ENCODE measurements at regions not wholly inside any gene's neighbourhood (a gene's known extent, or its start where the extent isn't known, plus 50 kb on each side); places are given as distances from the start of the nearest gene placed in this dataset.

DNA sequence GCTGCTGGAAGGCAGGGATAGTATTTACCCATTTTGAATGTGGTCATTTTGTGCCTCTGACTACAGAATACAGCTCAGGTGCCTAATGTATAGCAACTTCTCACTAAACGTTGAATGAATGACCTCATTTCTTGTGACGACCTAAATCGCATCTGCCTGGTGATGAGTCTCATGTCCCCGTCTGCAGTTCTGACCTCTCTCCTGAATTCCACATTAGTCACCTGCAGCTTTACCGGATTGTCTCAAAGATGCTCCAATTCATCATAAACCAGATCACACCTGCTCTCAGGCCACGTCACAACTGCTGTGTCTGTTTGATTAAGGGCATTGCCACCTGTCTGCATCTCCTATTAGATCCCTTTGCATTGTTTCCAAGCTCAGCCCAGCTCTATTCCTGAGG, 133.6 kb upstream of the MYT1L start (continued):
- no peak for TF ChIP-seq CSRNP3 (CRISPR knock-in tag; IDR thresholded peaks at IDR 0.05)
- TF ChIP-seq ESRRG (CRISPR knock-in tag; IDR thresholded peaks at IDR 0.05) = no peak
- TF ChIP-seq PPARA (CRISPR knock-in tag; IDR thresholded peaks at IDR 0.05; ENCODE audit: borderline replicate concordance) = no peak

GRCh38 chr2:2464094-2464493, 133.0 kb upstream of the MYT1L start:
- no peak; the same call in 2 of the 3 replicates for ATAC-seq
- TF ChIP-seq ESRRG (CRISPR knock-in tag; IDR thresholded peaks at IDR 0.05) (no peak), SNAI2 (CRISPR knock-in tag; IDR thresholded peaks at IDR 0.05) (no peak), CSDC2 (CRISPR knock-in tag; IDR thresholded peaks at IDR 0.05) (no peak), OSR1 (CRISPR knock-in tag; IDR thresholded peaks at IDR 0.05) (no peak), TCF4 (CRISPR knock-in tag; IDR thresholded peaks at IDR 0.05; ENCODE audit: borderline replicate concordance) (no peak), CSRNP3 (CRISPR knock-in tag; IDR thresholded peaks at IDR 0.05) (no peak), ISL1 (CRISPR knock-in tag; IDR thresholded peaks at IDR 0.05) (no peak)
- TF ChIP-seq, protein P1, sequence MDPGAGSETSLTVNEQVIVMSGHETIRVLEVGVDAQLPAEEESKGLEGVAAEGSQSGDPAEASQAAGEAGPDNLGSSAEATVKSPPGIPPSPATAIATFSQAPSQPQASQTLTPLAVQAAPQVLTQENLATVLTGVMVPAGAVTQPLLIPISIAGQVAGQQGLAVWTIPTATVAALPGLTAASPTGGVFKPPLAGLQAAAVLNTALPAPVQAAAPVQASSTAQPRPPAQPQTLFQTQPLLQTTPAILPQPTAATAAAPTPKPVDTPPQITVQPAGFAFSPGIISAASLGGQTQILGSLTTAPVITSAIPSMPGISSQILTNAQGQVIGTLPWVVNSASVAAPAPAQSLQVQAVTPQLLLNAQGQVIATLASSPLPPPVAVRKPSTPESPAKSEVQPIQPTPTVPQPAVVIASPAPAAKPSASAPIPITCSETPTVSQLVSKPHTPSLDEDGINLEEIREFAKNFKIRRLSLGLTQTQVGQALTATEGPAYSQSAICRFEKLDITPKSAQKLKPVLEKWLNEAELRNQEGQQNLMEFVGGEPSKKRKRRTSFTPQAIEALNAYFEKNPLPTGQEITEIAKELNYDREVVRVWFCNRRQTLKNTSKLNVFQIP (CRISPR knock-in tag; IDR thresholded peaks at IDR 0.05; ENCODE audit: borderline replicate concordance, low read depth) = no peak

- ATAC-seq = no peak
Observed at GRCh38 chr2:2456721-2457120, 125.6 kb upstream of the MYT1L start.

DNA sequence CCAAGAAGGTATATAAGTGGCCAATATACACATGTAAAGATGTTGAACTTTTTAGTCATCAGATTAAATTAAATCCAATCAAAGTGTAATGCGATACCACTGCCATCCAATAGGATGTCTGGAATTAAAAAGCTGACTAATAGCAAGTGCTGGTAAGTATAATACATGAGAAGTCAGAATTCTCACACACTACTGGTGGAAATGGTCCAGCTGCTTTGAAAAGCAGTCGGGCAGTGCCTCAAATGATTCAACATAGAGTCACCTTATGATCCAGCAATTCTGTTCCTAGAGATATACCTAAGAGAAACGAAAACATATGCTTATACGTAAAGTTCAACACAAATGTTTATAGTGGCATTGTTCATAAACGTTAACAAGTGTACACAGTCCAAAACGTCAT, 124.1 kb upstream of the MYT1L start:
- TF ChIP-seq, protein P1 (CRISPR knock-in tag; IDR thresholded peaks at IDR 0.05; ENCODE audit: borderline replicate concordance, low read depth) = no peak
- TF ChIP-seq CSDC2 (CRISPR knock-in tag; IDR thresholded peaks at IDR 0.05) = no peak
- no peak for TF ChIP-seq ESRRG (CRISPR knock-in tag; IDR thresholded peaks at IDR 0.05)
- TF ChIP-seq ZC3H10 (CRISPR knock-in tag; IDR thresholded peaks at IDR 0.05) = no peak
- ATAC-seq = no peak

More at GRCh38 chr2:2456721-2457120, 125.6 kb upstream of the MYT1L start:
- TF ChIP-seq ISL1 (CRISPR knock-in tag; IDR thresholded peaks at IDR 0.05) = no peak
- TF ChIP-seq, protein P2, sequence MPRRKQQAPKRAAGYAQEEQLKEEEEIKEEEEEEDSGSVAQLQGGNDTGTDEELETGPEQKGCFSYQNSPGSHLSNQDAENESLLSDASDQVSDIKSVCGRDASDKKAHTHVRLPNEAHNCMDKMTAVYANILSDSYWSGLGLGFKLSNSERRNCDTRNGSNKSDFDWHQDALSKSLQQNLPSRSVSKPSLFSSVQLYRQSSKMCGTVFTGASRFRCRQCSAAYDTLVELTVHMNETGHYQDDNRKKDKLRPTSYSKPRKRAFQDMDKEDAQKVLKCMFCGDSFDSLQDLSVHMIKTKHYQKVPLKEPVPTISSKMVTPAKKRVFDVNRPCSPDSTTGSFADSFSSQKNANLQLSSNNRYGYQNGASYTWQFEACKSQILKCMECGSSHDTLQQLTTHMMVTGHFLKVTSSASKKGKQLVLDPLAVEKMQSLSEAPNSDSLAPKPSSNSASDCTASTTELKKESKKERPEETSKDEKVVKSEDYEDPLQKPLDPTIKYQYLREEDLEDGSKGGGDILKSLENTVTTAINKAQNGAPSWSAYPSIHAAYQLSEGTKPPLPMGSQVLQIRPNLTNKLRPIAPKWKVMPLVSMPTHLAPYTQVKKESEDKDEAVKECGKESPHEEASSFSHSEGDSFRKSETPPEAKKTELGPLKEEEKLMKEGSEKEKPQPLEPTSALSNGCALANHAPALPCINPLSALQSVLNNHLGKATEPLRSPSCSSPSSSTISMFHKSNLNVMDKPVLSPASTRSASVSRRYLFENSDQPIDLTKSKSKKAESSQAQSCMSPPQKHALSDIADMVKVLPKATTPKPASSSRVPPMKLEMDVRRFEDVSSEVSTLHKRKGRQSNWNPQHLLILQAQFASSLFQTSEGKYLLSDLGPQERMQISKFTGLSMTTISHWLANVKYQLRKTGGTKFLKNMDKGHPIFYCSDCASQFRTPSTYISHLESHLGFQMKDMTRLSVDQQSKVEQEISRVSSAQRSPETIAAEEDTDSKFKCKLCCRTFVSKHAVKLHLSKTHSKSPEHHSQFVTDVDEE (CRISPR knock-in tag; IDR thresholded peaks at IDR 0.05) = no peak
- TF ChIP-seq PATZ1 (CRISPR knock-in tag; IDR thresholded peaks at IDR 0.05; ENCODE audit: borderline replicate concordance) = no peak
- no peak for TF ChIP-seq PPARA (CRISPR knock-in tag; IDR thresholded peaks at IDR 0.05; ENCODE audit: borderline replicate concordance)
- no peak for TF ChIP-seq ZNF8 (CRISPR knock-in tag; IDR thresholded peaks at IDR 0.05)
- TF ChIP-seq ZNF565 (CRISPR knock-in tag; conservative IDR thresholded peaks at IDR 0.05; ENCODE audit: low read depth) = no peak
- no peak for TF ChIP-seq SNAI2 (CRISPR knock-in tag; IDR thresholded peaks at IDR 0.05)

Measured in SK-N-SH treated with all-trans-retinoic acid at 6 μM for 48 hours (cell line).